Right atrium auricular region (tissue), 2 donors: ENCODE measurements at regions not wholly inside any gene's neighbourhood (a gene's known extent, or its start where the extent isn't known, plus 50 kb on each side); places are given as distances from the start of the nearest gene placed in this dataset.

Experiments
- DNase-seq: peaks from one replicate; pipeline ENCODE4 v3.0.0-alpha.2; 2019; ENCODE audit warnings: low spot score
- H3K27ac ChIP-seq, 2 donors: fragments of 200-600 bp; sonication (generic); 1 replicate in 1 of 2; 2 replicates in 1 of 2; pipeline ENCODE4 v1.5.1; 2016 to 2019
- H3K27me3 ChIP-seq, 2 donors: fragments of 200-600 bp; sonication (generic); one replicate each; pipeline versions ENCODE4 v1.5.1 to v1.6.0; 2017 to 2019
- H3K36me3 ChIP-seq: fragments of 200-600 bp; sonication (generic); one replicate; pipeline ENCODE4 v1.5.1; 2016
- H3K4me1 ChIP-seq, 2 donors: fragments of 200-600 bp; sonication (generic); one replicate each; pipeline versions ENCODE4 v1.5.1 to v1.6.0; 2017 to 2019
- H3K4me3 ChIP-seq, 2 donors: fragments of 200-600 bp; sonication (generic); 1 replicate in 1 of 2; 2 replicates in 1 of 2; pipeline ENCODE4 v1.5.1; 2017 to 2019; ENCODE audit warnings: mild to moderate bottlenecking in 1 of 2, moderate library complexity in 1 of 2
- H3K9me3 ChIP-seq, 2 donors: fragments of 200-600 bp; sonication (generic); one replicate each; pipeline ENCODE4 v1.5.1; 2019
- TF ChIP-seq, protein P1 (sequence below), 2 donors: fragments of 200-600 bp; sonication (generic); IDR thresholded peaks; one replicate each; pipeline ENCODE4 v1.5.1; 2019; ENCODE audit warnings: antibody characterized with exemption in 2 of 2

DNA sequence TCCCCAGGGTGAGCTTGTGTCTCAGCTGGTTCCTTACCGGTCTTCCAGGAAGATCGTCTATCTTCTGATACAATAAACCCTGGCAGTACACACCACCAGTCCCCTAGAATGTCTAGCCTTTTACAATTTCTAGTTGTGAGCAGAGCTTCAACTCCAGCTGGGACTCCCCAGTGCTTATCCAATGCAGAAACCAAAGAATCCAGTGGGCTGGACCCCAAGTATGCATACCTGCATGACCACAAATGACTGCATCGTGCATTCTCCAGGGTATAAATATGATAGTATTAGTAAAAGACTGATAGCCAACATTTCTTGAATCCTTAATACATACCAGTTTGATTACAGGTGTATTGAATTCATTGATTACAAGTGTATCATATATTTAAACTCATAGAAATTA is 176.0 kb downstream of the SATB1 start:
- DNase-seq, result no peak
- TF ChIP-seq, protein P1, sequence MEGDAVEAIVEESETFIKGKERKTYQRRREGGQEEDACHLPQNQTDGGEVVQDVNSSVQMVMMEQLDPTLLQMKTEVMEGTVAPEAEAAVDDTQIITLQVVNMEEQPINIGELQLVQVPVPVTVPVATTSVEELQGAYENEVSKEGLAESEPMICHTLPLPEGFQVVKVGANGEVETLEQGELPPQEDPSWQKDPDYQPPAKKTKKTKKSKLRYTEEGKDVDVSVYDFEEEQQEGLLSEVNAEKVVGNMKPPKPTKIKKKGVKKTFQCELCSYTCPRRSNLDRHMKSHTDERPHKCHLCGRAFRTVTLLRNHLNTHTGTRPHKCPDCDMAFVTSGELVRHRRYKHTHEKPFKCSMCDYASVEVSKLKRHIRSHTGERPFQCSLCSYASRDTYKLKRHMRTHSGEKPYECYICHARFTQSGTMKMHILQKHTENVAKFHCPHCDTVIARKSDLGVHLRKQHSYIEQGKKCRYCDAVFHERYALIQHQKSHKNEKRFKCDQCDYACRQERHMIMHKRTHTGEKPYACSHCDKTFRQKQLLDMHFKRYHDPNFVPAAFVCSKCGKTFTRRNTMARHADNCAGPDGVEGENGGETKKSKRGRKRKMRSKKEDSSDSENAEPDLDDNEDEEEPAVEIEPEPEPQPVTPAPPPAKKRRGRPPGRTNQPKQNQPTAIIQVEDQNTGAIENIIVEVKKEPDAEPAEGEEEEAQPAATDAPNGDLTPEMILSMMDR (IDR thresholded peaks at IDR 0.05), result no peak
- Histone ChIP-seq H3K36me3 (no peaks in the 10 kb centered on the region), H3K4me3 (no peak overlapping the region), H3K27me3 (no peaks in the 10 kb centered on the region), H3K4me1 (no peaks in the 10 kb centered on the region), H3K9me3 (no peaks in the 10 kb centered on the region), H3K27ac (no peak overlapping the region)

DNA sequence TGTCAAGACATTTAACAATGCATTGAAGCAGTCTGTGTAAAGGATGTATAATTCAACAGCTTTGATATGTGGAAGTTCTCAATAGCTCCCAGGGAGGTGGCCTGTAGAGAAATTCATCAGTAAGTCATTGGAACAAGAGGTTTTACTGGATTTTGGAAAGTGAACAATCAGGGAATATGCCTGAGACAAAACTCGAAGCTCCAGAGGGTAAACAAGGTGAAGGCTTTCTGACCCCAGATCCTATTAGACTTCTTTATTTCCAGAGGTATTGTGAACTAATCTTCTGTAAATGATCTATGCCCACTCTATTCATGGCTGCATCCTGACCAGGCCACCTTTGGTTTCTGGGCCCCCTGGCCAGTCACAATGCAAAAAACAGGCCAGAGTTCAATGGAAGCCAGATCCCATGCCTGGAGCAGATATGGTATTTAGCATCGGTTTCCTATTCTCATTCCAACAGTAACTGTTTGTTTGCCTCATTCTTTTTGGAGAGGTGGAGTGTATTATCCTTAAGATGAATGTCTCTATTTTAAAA is 177.3 kb downstream of the SATB1 start:
- Histone ChIP-seq H3K27me3 (no peaks in the 10 kb centered on the region), H3K9me3 (no peaks in the 10 kb centered on the region), H3K36me3 (no peaks in the 10 kb centered on the region), H3K4me3 (no peak overlapping the region), H3K4me1 (no peaks in the 10 kb centered on the region), H3K27ac (no peak overlapping the region)
- TF ChIP-seq, protein P1 (IDR thresholded peaks at IDR 0.05), result no peak
- DNase-seq, result no peak

DNA sequence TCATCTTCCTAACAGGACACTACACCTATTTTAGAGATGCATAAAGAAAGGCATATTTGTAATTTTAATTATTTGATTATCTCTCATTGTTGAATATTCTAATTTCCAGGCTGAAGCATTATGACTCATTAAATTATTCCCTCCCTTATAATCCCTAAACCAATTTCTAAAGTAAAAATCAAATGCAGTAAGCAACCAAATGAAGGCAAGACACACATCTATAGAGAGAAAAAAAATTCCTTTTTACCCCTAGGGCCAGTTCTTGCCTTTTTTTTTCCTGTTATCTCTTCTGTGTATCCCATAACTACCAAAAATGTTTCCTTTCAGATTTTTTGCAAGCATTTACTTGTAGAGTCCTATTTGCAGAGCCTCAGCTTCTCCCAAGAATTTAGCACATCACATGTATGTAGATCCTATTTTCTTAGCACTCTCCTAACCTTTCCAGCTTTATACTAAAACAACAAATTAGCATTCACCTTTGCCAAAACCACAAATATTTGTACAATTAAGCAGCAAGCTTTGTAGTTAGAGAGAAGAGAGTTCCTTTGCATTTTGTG is 177.9 kb downstream of the SATB1 start:
- Histone ChIP-seq H3K27ac (no peak overlapping the region), H3K36me3 (no peaks in the 10 kb centered on the region), H3K9me3 (no peaks in the 10 kb centered on the region), H3K4me3 (no peak overlapping the region), H3K4me1 (no peaks in the 10 kb centered on the region), H3K27me3 (no peaks in the 10 kb centered on the region)
- TF ChIP-seq, protein P1 (IDR thresholded peaks at IDR 0.05), result no peak
- no peak for DNase-seq

DNA sequence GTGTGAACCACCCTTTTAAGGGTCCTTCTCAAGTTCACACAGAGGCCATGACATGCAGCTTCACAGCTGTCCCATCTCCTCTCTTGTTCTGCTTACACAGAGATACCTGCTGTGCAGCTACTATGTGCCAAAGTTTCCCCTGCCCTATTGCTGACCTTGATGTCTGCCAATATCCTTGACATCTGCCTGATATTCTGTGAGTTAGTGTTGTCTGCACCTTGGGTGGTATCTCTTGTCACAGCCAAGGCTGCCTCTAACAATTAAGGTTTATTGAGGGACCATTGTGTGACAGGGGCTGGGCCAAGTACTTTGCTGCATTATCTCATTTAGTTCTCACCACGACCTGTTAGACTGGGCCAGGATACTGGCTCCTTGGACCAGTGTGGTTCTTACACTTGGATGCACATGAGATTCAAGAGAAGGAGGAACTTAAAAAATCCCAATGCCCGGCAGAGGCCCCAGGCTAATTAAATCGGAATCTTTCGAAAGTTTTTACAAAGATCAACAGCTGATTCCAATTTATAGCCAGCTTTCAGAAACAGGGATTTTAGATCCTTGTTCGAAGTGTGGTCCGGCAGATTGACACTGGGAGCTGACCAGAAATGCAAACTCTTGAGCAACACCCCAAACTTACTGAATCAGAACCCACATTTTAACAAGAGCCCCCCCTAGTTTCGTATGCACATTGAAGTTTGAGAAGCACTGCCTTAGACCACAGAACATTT is 178.6 kb downstream of the SATB1 start:
- no peak for DNase-seq
- Histone ChIP-seq H3K27ac (no peak overlapping the region), H3K9me3 (no peaks in the 10 kb centered on the region), H3K4me1 (no peaks in the 10 kb centered on the region), H3K36me3 (no peaks in the 10 kb centered on the region), H3K4me3 (no peak overlapping the region), H3K27me3 (no peaks in the 10 kb centered on the region)
- TF ChIP-seq, protein P1 (IDR thresholded peaks at IDR 0.05), result no peak

DNA sequence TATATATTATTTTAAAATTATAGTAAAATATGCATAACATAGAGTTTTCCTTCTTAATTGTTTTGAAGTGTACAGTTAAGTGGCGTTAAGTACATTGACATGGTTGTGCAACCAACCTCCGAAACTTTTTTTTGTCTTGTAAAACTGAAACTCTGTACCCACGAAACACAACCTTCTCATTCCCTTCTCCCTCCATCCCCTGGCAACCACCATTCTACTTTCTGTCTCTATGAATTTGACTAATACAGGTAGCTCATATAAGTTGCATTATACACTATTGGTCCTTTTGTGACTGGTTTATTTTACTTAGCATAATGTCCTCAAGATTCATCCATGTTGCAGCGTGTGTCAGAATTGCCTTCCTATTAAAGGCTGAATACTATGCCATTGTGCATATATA is 179.4 kb downstream of the SATB1 start:
- no peak for DNase-seq
- no peaks in the 10 kb centered on the region for H3K9me3 ChIP-seq
- H3K36me3 ChIP-seq, result no peaks in the 10 kb centered on the region
- TF ChIP-seq, protein P1 (IDR thresholded peaks at IDR 0.05), result no peak
- H3K27me3 ChIP-seq, result no peaks in the 10 kb centered on the region
- no peak overlapping the region for H3K27ac ChIP-seq
- no peak overlapping the region for H3K4me3 ChIP-seq
- H3K4me1 ChIP-seq, result no peaks in the 10 kb centered on the region
